Activated CD4-positive, alpha-beta memory T cell treated with anti-CD3 and anti-CD28 coated beads, Interleukin-2, amount 10 ng/mL, durations not matched to agents 7 days and 5 days (primary cell): ENCODE measurements at regions not wholly inside any gene's neighbourhood (a gene's known extent, or its start where the extent isn't known, plus 50 kb on each side); places are given as distances from the start of the nearest gene placed in this dataset.

Experiments
- CTCF ChIA-PET: fragments of 350-600 bp; sonication (Branson Sonifier 250); formaldehyde crosslinking; loops from one replicate; lab custom pipeline; 2021; ENCODE audit warnings: antibody characterized with exemption, inconsistent platforms; lab: Charles Lee
- POLR2A ChIA-PET: fragments of 350-600 bp; sonication (Branson Sonifier 250); formaldehyde crosslinking; loops from one replicate; lab custom pipeline; 2021; ENCODE audit warnings: antibody characterized with exemption; lab: Charles Lee
- DNase-seq: peaks from one replicate; pipeline ENCODE4 v3.0.0-alpha.2; 2020
- H3K27ac Mint-ChIP-seq: one replicate; pipeline ENCODE4 v1.8.0; 2021; ENCODE audit warnings: mild to moderate bottlenecking, mixed read lengths
- H3K27me3 Mint-ChIP-seq: one replicate; pipeline ENCODE4 v1.8.0; 2021; ENCODE audit warnings: mixed read lengths
- H3K36me3 Mint-ChIP-seq: one replicate; pipeline ENCODE4 v1.8.0; 2021; ENCODE audit warnings: low read depth, mixed read lengths
- H3K4me1 Mint-ChIP-seq: one replicate; pipeline ENCODE4 v1.8.0; 2021; ENCODE audit warnings: mixed read lengths
- H3K4me3 Mint-ChIP-seq: one replicate; pipeline ENCODE4 v1.8.0; 2021; ENCODE audit warnings: mild to moderate bottlenecking, mixed read lengths
- H3K9me3 Mint-ChIP-seq: one replicate; pipeline ENCODE4 v1.8.0; 2021; ENCODE audit warnings: mixed read lengths

GRCh38 chr3:163048881-163049280 is 1552.3 kb downstream of the OTOL1 start:
- ChIA-PET CTCF (no interaction called here), POLR2A (no interaction called here)
- no peaks in the 10 kb centered on the region for H3K27me3 Mint-ChIP-seq
- no peak overlapping the region for H3K4me3 Mint-ChIP-seq
- peaks cover 2% of the 10 kb centered on the region for H3K9me3 Mint-ChIP-seq
- no peaks in the 10 kb centered on the region for H3K36me3 Mint-ChIP-seq
- no peak for DNase-seq
- H3K4me1 Mint-ChIP-seq: no peaks in the 10 kb centered on the region
- H3K27ac Mint-ChIP-seq: no peak overlapping the region

DNA sequence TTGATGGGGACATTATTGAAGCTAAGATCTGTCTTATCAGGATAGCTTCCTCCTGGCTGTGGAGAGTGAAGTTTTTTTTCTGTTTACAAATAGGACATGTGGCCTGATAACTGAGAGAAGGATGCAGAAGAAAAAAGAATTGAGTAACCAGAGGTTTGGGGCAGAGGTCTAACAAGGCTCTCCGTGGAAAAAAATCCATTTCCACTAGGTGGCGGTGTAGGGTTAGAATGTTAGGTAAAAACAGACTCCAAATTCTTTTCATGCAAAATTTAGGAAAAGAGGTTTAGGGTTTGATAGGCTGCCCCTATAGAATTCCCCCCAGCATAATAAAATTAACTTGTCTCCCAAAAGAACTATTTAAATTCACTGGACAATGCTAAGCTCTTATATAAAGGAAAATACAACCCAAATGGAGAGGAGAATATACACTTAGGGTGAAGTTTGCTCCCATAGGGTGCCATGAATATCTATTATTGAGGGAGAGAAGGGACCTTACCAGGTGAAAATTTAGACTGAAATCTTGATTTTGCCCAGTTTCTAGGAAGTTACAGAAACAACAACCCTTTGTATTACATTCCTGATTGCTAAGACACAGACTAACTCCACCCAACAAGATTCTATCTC is 1560.4 kb downstream of the OTOL1 start:
- Mint-ChIP-seq H3K36me3 (no peaks in the 10 kb centered on the region), H3K9me3 (no peaks in the 10 kb centered on the region), H3K27me3 (no peaks in the 10 kb centered on the region), H3K4me3 (no peak overlapping the region), H3K4me1 (no peaks in the 10 kb centered on the region), H3K27ac (no peak overlapping the region)
- ChIA-PET POLR2A (no interaction called here), CTCF (interaction anchor here (1.0 to 1.3 kb wide), 2 partner anchors 9 to 11 kb away, joined by 3 read pairs; no protein-coding TSS in a partner anchor)
- no peak for DNase-seq

GRCh38 chr3:163058031-163058854 is 1561.6 kb downstream of the OTOL1 start:
- no peak overlapping the region for H3K4me3 Mint-ChIP-seq
- POLR2A ChIA-PET: no interaction called here
- H3K36me3 Mint-ChIP-seq: no peaks in the 10 kb centered on the region
- H3K9me3 Mint-ChIP-seq: no peaks in the 10 kb centered on the region
- H3K27ac Mint-ChIP-seq: no peak overlapping the region
- no peaks in the 10 kb centered on the region for H3K27me3 Mint-ChIP-seq
- H3K4me1 Mint-ChIP-seq: no peaks in the 10 kb centered on the region
- CTCF ChIA-PET: no interaction called here
- no peak for DNase-seq

- POLR2A ChIA-PET: no interaction called here
- Mint-ChIP-seq H3K27me3 (no peaks in the 10 kb centered on the region), H3K4me1 (no peaks in the 10 kb centered on the region), H3K9me3 (peaks cover 7% of the 10 kb centered on the region), H3K4me3 (no peak overlapping the region), H3K36me3 (no peaks in the 10 kb centered on the region), H3K27ac (no peak overlapping the region)
- CTCF ChIA-PET: no interaction called here
- no peak for DNase-seq
Observed at GRCh38 chr3:163071713-163072112, 1575.1 kb downstream of the OTOL1 start.
